ENCODE measurements at regions not wholly inside any gene's neighbourhood (a gene's known extent, or its start where the extent isn't known, plus 50 kb on each side); places are given as distances from the start of the nearest gene placed in this dataset.

GRCh38 chr2:6562771-6563170 lies 302.9 kb downstream of the CMPK2 start:
- TF ChIP-seq ZFX (IDR thresholded peaks at IDR 0.05; ENCODE audit: borderline replicate concordance) (no peak), CTCF (IDR thresholded peaks at IDR 0.05) (no peak)
- no peak overlapping the region for H3K27ac ChIP-seq

- TF ChIP-seq CTCF (IDR thresholded peaks at IDR 0.05), result no peak
- no peak for TF ChIP-seq ZFX (IDR thresholded peaks at IDR 0.05; ENCODE audit: borderline replicate concordance)
- no peak overlapping the region for H3K27ac ChIP-seq
Observed at GRCh38 chr2:6564326-6564725, 301.4 kb downstream of the CMPK2 start.

GRCh38 chr2:6574121-6574520 lies 291.6 kb downstream of the CMPK2 start:
- no peak for TF ChIP-seq CTCF (IDR thresholded peaks at IDR 0.05)
- TF ChIP-seq ZFX (IDR thresholded peaks at IDR 0.05; ENCODE audit: borderline replicate concordance), result no peak
- H3K27ac ChIP-seq, result no peak overlapping the region

GRCh38 chr2:6576302-6576701 lies 289.4 kb downstream of the CMPK2 start:
- no peak for TF ChIP-seq CTCF (IDR thresholded peaks at IDR 0.05)
- TF ChIP-seq ZFX (IDR thresholded peaks at IDR 0.05; ENCODE audit: borderline replicate concordance), result no peak
- no peak overlapping the region for H3K27ac ChIP-seq

GRCh38 chr2:6577960-6578359 lies 287.7 kb downstream of the CMPK2 start:
- H3K27ac ChIP-seq, result no peak overlapping the region
- TF ChIP-seq CTCF (IDR thresholded peaks at IDR 0.05), result no peak
- no peak for TF ChIP-seq ZFX (IDR thresholded peaks at IDR 0.05; ENCODE audit: borderline replicate concordance)

GRCh38 chr2:6578416-6578815 lies 287.3 kb downstream of the CMPK2 start:
- TF ChIP-seq CTCF (IDR thresholded peaks at IDR 0.05) (no peak), ZFX (IDR thresholded peaks at IDR 0.05; ENCODE audit: borderline replicate concordance) (no peak)

GRCh38 chr2:6579281-6579680 lies 286.4 kb downstream of the CMPK2 start:
- TF ChIP-seq CTCF (IDR thresholded peaks at IDR 0.05), result no peak
- TF ChIP-seq ZFX (IDR thresholded peaks at IDR 0.05; ENCODE audit: borderline replicate concordance), result no peak
- H3K27ac ChIP-seq, result no peak overlapping the region

More at GRCh38 chr2:6578416-6578815, 287.3 kb downstream of the CMPK2 start:
- no peak overlapping the region for H3K27ac ChIP-seq

Data from 22Rv1 (cell line).